WERI-Rb-1 (cell line): ENCODE measurements at regions not wholly inside any gene's neighbourhood (a gene's known extent, or its start where the extent isn't known, plus 50 kb on each side); places are given as distances from the start of the nearest gene placed in this dataset.
"Not testable (repeated sequence)": the region's sequence is repeated elsewhere in the genome, so short reads cannot be mapped to it uniquely, and the experiment has no call there.

Experiments used
- DNase-seq: peaks from one replicate; pipeline ENCODE4 v3.0.0-alpha.2; 2020
- H3K27ac ChIP-seq: fragments of 250-450 bp; sonication (Bioruptor Pico); 2 replicates; pipeline ENCODE4 v1.5.1; 2020; ENCODE audit warnings: mild to moderate bottlenecking, moderate library complexity
- H3K27me3 ChIP-seq: fragments of 250-450 bp; sonication (Bioruptor Pico); 2 replicates; pipeline ENCODE4 v1.5.1; 2021; ENCODE audit warnings: mild to moderate bottlenecking, low read depth, moderate library complexity; ENCODE audit not compliant: insufficient read depth, severe bottlenecking
- H3K36me3 ChIP-seq: fragments of 250-450 bp; sonication (Bioruptor Pico); 2 replicates; pipeline ENCODE4 v1.5.1; 2020; ENCODE audit warnings: mild to moderate bottlenecking, moderate library complexity
- H3K4me3 ChIP-seq: 2 replicates; pipeline ENCODE4 v1.5.1; 2011; ENCODE audit warnings: low read depth, mild to moderate bottlenecking, control low read depth, low read length
- H3K9me3 ChIP-seq: fragments of 250-450 bp; sonication (Bioruptor Pico); 2 replicates; pipeline ENCODE4 v1.5.1; 2021; ENCODE audit warnings: mild to moderate bottlenecking, moderate library complexity; ENCODE audit not compliant: severe bottlenecking
- TF ChIP-seq, protein P1 (sequence below): IDR thresholded peaks from 2 replicates; pipeline ENCODE4 v1.5.1; 2011; ENCODE audit warnings: low read depth, mild to moderate bottlenecking, control low read depth, inconsistent platforms, low read length

- TF ChIP-seq, protein P1, sequence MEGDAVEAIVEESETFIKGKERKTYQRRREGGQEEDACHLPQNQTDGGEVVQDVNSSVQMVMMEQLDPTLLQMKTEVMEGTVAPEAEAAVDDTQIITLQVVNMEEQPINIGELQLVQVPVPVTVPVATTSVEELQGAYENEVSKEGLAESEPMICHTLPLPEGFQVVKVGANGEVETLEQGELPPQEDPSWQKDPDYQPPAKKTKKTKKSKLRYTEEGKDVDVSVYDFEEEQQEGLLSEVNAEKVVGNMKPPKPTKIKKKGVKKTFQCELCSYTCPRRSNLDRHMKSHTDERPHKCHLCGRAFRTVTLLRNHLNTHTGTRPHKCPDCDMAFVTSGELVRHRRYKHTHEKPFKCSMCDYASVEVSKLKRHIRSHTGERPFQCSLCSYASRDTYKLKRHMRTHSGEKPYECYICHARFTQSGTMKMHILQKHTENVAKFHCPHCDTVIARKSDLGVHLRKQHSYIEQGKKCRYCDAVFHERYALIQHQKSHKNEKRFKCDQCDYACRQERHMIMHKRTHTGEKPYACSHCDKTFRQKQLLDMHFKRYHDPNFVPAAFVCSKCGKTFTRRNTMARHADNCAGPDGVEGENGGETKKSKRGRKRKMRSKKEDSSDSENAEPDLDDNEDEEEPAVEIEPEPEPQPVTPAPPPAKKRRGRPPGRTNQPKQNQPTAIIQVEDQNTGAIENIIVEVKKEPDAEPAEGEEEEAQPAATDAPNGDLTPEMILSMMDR: no peak
- no peak for DNase-seq
- no peaks in the 10 kb centered on the region for H3K36me3 ChIP-seq
- no peak overlapping the region for H3K27ac ChIP-seq
- peaks cover 3% of the 10 kb centered on the region for H3K9me3 ChIP-seq
- peaks cover 55% of the 10 kb centered on the region for H3K27me3 ChIP-seq
- no peak overlapping the region for H3K4me3 ChIP-seq
Measured at GRCh38 chr5:32951878-32952277, 240.8 kb downstream of the NPR3 start.

DNA sequence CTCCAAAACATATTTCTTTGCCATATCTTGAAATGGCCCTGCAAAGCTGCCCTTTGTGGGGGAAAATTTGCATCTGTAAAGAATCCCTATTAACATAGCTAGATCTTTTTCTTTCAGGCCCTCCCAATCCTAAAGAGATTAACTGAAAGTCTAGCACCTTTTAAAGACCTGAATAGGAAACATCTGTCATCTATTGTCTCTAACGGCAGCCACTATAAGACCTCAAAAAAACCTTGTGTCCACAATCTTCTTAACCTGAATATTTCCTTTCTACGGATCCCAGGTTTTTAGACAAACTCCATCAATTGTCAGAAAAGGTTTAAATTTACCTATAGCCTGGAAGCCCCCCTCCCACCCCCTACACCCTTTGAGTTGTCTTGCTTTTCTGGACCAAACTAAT, 241.3 kb downstream of the NPR3 start:
- H3K4me3 ChIP-seq, H3K27ac ChIP-seq, DNase-seq, H3K9me3 ChIP-seq, H3K36me3 ChIP-seq: not testable (repeated sequence)
- peaks cover 53% of the 10 kb centered on the region for H3K27me3 ChIP-seq

DNA sequence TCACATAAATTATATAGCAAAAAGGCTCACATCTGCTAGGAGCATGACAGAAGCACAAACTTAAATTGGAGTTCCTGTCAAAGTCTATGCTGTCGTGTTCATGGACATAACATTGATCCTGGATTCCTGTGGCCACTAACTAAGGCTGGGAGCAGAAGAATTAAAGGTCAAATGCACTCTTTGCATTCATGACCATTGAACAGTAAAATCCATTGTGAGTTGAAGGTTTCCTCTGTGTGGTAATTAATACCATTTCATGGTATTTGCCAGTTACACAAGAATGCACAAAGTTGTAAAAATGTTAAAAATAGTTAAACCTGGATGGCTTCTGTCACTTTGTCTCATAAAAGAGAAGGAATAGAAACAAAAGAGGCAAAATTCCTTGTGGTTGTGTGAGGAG, 242.6 kb downstream of the NPR3 start:
- H3K4me3 ChIP-seq: no peak overlapping the region
- TF ChIP-seq, protein P1: no peak
- H3K27me3 ChIP-seq: peaks cover 49% of the 10 kb centered on the region
- no peaks in the 10 kb centered on the region for H3K9me3 ChIP-seq
- no peak overlapping the region for H3K27ac ChIP-seq
- no peaks in the 10 kb centered on the region for H3K36me3 ChIP-seq
- no peak for DNase-seq

- no peak overlapping the region for H3K27ac ChIP-seq
- DNase-seq: no peak
- H3K36me3 ChIP-seq: no peaks in the 10 kb centered on the region
- H3K4me3 ChIP-seq: no peak overlapping the region
- peaks cover 46% of the 10 kb centered on the region for H3K27me3 ChIP-seq
- no peaks in the 10 kb centered on the region for H3K9me3 ChIP-seq
- TF ChIP-seq, protein P1: no peak
Measured at GRCh38 chr5:32955814-32956213, 244.7 kb downstream of the NPR3 start.

DNA sequence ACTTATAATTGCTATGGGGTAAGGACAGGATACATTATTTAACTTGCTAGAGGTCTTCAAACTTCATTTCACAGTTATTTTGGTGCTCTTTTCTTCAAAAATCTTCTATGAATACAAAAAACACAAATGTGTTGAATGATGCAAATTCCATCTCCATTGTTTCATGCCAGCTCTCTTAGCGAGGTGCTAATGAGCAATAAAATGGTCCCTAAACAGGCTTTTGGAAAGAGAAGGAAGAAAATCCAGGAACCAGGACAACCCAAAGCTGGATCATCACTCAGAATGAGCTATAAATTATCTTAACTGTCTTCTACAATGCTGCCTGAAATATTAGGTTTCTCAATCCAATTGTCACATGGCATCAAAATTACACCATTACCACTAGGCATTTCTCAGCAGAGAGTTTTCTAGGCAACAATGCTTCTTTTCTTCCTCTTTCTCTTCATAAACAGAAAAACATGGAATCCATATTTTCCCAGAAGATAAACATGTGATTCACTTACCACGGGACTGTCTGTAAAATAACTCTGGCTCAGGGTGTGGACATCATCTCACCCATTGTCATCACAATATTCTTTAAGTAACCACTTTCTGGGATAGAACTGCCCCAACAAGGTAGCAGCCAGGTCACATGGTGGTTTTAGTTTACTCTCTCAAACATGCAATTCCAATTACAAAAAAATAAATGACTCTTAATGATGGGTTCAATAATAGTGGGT, 249.4 kb downstream of the NPR3 start:
- Histone ChIP-seq H3K4me3 (no peak overlapping the region), H3K27me3 (peaks cover 36% of the 10 kb centered on the region), H3K36me3 (no peaks in the 10 kb centered on the region), H3K9me3 (no peaks in the 10 kb centered on the region), H3K27ac (no peak overlapping the region)
- DNase-seq: no peak
- TF ChIP-seq, protein P1: no peak

DNA sequence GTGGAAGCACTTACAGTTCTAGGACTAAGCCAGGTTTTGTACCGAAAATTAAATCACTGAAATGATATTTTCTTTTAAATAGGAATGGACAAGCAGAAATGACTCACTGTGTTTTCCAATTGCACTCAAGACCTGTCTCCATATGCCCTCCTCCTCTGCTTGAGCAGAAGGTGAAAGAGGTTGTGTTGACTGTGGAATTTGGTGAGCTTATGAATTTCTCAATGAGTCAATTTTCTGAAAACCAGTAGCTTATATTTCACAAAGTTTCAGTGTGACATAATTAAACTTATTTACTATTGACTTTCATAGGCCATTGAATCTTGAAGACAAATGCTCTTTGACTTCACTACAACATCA, 249.9 kb downstream of the NPR3 start:
- DNase-seq: no peak
- TF ChIP-seq, protein P1: no peak
- no peak overlapping the region for H3K27ac ChIP-seq
- no peaks in the 10 kb centered on the region for H3K36me3 ChIP-seq
- peaks cover 36% of the 10 kb centered on the region for H3K27me3 ChIP-seq
- no peaks in the 10 kb centered on the region for H3K9me3 ChIP-seq
- no peak overlapping the region for H3K4me3 ChIP-seq
